Suppressor macrophage (primary cell): ENCODE measurements at regions not wholly inside any gene's neighbourhood (a gene's known extent, or its start where the extent isn't known, plus 50 kb on each side); places are given as distances from the start of the nearest gene placed in this dataset.
"Not testable (repeated sequence)": the region's sequence is repeated elsewhere in the genome, so short reads cannot be mapped to it uniquely, and the experiment has no call there.

Source experiments
- DNase-seq, 4 experiments: peaks; one replicate each; pipeline ENCODE4 v3.0.0-alpha.2; 2020 to 2022

DNA sequence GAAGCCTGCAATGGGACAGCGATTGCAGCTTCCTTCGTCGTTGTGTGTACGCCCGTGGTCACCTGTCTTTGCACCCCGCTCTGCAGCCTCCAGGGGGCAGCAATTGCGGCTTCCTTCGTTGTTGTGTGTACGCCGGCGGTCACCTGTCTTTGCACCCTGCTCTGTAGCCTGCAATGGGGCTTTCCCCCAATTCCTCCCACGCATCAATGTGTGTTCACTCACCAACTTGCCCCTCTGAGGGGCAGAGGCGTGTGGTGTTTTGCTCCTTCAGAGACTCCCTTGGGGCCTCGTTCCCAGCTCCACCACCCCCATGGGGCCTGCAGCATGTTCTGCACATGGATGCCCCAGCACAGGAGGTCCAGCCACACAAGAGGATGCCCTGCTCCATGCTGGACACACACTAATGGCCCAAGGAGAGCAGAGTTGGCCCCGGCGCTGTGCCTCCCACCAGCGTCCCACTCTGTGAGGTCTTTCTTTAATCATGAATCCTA lies 197.1 kb downstream of the LAT start:
- DNase-seq = not testable (repeated sequence)

DNA sequence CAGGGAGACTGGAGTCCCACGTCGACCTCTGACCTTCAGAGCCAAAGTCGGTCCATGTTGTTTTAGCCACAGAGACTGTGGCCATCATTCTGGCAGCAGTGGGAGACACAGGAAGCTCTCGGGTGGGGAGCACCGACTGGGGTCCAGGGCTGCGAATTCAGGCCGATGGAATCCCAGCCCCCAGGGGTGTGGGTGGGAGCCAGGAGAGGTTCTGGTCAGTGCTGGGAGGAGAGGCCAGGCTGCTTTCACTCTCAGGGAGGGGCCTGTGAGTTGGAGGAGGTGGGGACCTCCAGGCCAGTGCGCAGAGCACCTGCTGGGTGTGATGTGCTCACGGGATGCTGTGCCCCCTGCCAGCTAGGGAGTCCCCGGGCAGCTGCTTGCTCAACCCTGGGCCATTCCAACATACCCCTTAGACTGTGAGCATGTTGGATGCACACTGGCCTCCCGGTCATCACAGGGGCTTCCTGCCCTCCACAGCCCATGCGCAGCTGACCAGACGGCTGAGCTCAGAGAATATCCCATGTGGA lies 196.5 kb downstream of the LAT start:
- DNase-seq = not testable (repeated sequence)

DNA sequence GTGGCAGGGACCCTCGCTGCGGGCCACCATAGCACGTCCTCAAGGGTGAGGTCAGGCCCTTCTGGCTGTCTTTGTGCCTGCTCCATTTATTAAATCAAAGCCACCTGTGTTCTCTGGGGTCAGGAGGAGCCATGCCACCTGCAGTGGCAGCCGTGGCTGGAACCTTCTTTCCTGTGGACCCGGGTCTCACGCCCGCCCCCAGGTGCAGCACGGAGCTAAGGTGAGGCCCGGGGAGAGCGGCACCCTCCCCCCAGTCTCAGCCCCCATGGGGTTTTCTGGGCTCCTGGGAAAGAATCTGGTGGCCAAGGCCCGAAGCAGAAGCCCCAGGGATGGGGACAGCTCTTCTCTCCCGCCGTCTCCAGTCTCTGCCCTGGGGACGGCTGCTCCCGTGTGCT lies 195.4 kb downstream of the LAT start:
- not testable (repeated sequence) for DNase-seq

DNA sequence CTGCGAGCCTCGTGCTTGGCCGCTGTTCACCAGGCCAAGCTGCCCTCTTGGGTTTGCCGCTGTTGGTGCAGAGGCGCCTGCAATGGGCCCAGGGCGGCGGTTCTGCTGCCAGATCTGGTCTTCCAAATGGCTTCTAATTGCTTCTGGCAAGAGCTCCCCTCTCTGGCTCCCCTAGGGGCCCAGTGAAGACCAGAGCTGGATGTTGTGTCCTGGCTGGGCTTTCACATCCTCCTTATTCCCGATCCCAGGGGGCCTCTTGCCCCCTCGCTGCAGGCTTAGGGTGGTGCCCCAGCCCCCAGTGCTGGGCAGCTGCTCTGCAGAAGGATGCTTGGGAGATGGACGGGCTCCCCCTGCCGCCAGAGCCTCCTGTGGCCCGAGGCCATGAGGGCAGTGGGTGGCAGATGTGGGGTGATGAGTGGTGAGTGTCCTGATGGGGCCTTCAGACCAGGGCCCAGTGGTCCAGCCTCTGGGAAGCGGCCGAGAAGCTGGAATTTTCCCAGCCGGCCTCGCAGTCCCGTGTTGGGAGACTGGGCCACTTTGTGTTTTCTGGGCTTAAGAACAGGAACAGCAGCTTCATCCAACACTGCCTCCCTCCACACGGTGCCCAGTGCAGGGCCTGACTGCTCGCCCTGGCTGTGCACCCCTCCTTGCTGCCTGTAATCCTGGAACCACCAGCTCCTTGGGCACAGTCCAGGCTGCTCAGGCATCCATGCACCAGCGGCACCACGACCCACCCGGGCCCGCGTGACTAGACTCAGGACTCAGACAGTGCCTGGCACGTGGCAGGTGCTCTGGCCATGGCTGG lies 194.8 kb downstream of the LAT start:
- peak in 1 of 4 experiments; percentile 13 for DNase-seq

DNA sequence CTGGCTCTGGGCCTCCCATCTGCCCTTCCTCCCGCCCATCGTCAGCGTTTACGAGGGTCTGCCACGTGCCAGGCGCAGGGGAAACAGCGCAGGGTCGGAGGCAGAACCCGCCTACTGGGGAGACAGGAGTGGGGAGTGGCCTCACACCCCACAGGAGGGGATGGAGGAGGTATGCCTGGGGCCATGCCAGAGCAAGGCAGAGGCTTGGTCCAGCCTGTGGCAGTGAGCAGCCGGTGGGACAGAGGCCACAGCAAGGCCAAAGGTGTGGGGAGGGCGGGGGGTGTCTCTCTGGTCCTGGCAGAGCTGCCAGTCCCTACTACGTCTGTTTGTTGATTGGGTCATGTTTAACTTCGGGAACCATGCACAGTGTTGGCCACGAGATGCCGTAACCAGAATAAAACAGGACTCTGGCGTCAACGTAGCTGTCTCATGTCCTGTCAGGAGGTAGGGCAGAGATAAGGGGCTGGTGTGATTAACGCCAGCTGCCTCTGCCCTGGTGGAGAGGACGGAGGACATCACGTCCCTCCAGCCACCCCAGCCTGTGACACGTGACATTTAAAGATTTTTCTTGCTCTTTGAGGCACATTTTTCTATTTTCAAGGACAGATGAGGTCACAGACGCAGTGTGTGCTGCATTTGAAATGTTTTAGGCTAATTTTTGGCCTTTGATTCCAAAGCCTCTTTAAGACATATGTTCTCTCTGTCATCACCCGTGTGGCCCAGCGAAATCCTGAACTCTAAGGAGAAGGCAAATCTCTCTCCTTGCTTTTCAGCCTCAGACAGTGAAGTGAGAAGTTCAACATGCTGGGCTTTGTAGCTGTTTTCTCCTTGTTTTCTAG lies 193.3 kb downstream of the LAT start:
- peak in 2 of 4 experiments; percentile 18 to 32 for DNase-seq

DNA sequence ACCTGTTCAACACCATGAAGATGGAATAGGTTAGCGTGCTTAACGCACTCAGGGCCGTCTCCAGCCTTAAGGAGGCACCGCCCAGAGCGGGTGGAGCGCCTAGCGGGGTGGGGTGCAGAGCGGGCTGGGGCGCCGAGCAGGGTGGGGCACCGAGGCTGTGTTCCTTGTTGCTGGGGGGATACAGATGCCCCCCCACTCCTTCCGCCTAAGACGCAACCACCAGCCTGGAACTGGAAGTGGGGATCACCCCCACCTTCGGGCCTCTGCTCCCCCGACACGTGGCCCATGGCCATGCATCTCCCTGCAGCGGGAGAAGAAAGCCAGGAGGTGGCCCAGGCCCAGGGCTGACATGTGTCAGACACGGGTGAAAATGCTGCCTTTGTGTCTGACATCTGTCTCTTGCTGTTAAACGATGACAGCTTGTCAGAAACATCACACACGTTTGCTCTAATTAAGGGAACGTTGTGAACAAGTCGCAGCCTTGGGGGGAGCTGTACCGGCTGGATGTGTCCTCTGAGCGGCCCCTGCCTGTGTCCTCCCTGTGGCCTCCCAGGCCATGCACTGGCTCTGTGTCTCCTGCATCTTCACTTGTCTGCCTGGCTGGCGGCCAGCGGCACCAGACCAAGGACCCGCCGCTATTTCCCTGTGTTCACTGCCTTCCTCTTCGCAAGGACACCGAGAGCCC lies 192.5 kb downstream of the LAT start:
- DNase-seq = not testable (repeated sequence)

DNA sequence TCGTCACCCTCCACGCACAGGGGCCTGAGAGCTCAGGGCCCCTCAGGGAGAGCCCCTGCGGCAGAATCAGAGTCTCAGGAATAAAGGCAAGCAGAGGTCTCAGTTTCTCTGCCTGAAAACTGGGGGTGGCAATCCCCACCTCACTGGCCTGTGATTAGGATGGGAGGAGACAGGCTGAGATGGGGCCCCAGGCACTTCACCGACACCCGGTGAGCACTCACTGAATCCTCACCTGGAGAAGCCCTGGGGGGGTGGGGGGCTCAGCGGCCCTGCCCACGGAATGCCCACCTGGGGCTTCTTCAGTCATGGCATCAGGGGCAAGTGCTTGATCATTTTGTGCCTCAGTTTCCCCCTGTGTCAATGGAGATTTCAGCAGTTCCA lies 192.0 kb downstream of the LAT start:
- not testable (repeated sequence) for DNase-seq

DNA sequence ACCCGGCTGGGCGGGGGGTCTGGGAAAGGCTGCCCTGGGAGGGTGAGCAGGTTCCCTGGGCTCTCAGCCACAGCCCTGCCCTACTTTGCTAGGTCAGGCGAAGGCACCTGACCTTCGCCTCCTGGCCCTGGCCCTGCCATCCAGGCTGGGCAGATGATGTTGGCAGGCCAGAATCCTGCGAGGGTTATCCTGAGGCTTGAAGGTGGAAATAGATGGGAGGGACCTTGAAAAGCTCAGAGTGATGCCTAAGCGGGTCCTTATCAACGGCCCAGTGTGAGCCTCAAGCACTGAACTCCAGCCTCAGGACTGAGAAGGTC lies 191.3 kb downstream of the LAT start:
- not testable (repeated sequence) for DNase-seq

DNA sequence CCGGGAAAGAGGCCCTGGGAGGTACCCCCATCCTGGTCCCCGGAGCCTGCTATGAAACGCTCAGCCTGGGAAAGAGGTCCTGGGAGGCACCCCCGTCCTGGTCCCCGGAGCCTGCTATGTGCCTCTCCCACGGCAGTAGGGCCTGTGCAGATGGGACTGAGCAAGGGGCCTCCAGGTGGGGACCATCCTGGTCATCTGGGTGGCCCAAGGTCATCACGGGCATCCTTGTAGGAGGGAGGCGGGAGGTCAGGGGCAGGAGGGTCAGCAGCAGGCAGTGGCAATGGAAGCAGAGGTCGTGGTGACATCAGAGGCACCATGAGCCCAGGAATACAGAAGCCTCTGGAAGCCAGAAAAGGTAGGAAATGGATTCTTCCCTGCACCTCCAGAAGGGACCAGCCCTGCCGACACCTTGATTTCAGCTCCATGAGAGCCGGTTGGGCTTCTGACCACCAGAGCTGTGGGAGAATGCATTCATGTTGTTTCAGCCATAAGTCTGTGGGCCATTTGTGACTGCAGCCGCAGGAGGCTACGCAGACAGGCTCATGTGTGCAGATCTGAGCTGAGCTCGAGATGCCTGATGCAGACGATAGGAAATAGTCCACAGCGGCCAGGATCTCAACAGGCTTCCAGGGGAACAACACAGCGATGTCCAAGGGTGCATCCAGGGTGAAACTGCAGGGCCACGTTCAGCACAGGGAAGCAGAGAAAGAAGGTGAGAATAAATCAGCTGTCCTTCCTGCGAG lies 190.7 kb downstream of the LAT start:
- DNase-seq = not testable (repeated sequence)

DNA sequence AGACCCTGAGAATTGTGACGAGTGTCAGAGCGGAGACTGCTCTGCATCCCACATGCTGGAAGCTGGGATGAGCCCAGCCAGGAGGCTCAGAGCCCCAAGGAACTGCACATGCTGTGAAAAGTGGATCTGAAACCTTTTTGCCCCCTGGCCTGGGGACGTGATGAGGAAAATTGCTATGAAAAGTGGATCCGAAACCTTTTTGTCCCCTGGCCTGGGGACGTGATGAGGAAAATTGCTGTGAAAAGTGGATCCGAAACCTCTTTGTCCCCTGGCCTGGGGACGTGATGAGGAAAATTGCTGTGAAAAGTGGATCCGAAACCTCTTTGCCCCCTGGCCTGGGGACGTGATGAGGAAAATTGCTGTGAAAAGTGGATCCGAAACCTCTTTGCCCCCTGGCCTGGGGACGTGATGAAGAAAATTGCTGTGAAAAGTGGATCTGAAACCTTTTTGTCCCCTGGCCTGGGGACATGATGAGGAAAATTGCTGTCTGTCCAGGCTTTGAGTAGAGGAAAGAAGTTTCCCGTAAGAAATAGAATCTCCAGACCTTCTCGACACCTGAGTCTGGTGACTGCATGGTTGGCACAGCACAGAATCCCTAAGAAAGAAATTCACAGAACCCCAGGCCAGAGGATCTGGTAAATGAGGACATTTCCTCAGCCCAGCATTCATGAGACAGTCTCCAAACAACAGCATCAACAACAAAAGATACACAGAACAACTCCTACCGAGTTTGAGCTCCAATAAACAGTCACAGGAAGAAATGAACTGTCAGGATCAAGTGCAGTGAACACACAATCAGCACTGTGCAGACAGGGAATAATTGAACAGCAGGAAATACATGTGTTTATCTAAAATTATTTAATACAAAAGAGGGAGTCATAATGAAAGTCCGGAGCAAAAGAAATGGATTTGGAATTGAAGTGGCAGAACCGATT lies 188.8 kb downstream of the LAT start:
- DNase-seq = peak; percentile 50 to 73 (median 68)

DNA sequence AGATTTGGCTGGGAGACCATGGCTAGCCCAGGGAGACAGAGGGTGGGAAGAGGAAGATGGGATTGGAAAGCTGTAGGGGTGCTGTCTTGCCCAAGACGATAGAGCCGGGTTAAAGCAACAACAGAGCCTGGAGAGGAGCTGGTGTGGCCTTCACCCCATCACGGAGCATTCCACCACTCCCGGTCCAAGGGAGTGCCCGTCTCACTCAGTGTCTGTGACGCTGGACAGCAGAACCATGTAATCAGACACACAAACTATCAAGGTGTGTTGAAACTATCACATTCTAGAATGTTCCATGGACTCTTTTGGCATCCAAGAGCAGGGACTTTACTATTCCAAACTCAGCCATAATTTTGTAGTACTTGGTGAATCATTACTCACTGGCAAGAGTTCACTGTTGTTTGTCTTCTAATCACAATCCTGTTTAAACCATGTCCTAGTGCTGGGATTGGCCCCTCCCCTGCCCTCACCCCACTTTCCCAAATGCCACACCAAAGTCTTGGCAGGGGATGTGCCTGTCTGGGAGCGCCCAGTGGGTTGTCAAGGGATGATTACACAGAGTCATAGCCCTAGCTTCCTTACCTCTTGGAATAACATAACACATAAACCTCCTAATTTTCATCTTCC lies 187.4 kb downstream of the LAT start:
- DNase-seq = not testable (repeated sequence)

DNA sequence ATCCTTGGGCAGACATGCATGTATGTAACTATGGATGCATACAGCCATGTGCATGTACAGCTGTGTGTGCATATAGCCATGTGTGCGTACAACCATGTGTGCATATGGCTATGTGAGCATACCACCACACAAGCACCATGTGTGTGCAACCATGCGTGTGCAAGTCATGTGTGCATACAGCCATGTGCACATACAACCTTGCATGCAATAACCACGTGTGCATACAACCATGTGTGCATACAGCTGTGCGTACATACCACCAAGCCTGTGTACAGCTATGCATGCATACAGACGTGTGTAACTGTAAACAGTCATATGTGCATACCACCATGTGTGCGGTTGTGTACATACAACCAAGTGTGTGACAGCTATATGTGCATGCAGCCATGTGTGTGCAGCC lies 186.4 kb downstream of the LAT start:
- not testable (repeated sequence) for DNase-seq

DNA sequence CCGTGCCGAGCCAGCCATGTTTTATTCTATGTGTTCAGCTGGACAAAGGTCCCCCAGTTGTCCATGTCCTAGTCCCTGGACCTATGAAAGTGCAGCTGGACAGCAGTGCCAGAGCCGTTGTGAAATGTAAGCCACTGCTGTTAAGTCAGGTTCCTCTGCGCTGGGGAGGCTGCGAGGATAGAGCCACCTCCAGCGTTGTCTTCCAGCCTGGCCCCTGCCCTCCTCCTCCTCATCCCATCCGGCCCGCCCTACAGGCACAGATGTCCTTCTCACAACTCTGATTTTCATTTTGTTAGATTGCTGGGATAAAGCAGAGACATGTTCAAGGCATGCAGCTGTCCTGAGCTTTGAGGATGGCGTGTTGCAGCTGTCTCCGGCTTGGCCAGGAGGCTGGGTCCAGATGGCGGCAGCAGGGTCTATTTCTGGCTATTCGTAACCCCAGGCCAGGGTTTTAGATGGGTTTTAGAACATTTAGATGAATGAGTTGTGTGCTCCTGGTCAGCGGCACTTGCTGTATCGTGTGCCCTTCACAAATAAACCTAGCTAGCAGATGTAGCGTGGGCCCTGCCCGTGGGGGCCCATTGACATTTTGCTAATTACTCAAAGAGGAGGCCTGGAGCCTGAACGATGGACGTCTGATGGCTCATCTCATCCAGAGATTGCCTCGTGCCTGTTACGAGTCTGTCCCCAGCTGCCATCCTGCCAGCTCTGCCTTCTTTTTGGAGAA lies 185.7 kb downstream of the LAT start:
- DNase-seq = not testable (repeated sequence)

DNA sequence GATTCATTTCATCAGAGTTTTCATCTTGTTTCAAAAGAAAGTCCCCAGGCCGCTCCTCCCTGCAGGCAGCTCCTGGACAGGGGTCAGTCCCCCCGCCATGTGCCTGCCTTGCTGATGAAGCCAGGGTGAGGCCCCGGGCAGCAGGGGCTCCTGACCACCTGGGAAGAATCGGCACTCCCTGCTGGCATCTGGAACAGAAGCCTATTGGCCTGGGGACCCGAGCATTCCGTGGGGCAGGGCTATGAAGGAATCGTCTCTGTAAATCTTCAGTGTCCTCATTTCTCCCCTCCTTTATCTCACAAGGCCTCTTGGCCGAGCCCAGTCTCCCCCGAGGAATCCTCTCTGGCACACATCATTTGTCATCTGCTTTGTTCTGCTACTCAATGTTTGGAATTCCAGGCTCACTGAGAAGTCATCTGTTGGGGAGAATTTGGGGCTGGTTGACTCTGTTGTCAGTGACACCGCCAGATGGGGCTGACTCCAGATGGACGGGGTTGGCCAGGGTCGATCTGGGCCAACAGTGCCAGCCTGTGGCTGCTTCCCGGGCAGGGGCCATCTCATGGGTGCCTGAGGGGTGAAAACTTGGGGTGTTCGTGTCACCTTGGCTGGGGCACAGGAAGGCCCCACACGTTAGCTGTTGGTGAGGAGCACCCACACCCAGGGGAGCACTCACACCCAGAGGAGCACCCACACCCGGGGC lies 184.6 kb downstream of the LAT start:
- not testable (repeated sequence) for DNase-seq

DNA sequence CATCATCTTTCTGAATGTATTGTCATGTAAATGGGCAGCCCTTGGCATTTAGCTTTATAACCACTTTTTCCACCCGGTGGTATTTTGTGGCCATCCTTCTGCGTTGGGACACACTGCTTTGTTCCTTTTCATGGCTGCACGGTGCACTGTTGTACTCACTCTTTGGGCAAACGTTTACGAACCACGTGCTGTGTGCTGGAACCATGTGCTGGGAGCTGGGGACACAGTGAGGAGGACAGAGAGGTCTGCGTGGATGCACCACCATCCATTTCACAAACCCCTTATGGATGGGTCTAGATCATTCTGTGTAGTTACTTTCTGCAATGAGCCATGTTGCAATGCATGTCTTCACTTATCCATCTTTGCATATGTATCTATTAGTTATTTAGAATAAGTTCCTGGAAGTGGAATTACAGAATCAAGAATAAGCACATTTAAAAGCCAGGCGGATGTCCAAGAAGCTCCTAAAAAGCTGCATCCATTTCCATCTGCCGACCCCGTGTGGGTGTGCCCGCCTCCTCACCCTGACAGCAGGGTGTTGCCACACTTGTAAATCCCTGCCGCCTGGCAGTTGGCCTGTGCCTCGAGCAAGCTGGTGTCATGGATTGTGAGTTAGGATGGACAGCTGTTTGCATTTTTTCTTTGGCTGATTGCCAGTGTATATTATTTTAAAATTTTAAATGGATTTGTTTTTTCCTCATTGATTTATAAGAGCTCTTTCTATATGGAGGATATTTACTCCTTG lies 183.8 kb downstream of the LAT start:
- DNase-seq = peak in 1 of 4 experiments; percentile 31

DNA sequence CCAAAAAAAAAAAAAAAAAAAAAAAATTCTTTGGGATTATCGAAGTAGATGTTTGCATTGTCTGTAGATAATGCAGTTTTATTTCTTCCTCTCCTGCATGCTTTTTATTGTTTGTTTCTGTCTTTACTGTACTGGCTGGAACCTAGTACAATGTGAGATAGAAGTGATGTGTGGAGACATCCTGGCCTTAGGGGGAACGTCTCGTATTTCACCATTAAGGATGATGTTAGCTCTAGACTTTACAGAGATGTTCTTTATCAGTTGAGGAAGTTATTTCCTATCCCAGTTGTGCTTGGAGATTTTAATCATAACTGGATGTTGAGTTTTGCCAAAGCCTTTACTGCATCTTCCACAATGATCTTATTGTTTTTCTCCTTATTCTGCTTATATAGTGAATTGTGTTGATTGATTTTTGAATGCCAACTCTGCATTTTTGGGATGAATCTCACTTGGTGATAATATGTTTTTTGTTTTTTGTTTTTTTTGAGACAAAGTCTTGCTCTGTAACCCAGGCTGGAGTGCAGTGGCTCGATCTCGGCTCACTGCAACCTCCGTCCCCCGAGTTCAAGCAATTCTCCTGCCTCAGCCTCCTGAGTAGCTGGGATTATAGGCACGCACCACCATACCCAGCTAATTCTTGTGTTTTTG lies 179.7 kb downstream of the LAT start:
- not testable (repeated sequence) for DNase-seq

DNA sequence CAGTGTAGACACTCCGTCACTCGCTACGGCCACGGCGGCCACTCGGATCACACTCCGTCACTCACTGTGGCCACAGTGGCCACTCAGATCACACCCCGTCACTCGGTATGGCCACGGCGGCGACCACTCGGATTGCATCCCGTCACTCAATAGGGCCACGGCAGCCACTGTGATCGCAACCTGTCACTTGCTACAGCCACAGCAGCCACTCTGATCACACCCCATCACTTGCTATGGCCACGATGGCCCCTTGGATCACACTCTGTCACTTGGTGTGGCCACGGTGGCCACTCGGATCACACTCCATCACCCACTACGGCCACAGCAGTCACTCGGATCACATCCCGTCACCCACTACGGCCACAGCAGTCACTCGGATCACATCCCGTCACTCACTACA lies 175.3 kb downstream of the LAT start:
- not testable (repeated sequence) for DNase-seq

DNA sequence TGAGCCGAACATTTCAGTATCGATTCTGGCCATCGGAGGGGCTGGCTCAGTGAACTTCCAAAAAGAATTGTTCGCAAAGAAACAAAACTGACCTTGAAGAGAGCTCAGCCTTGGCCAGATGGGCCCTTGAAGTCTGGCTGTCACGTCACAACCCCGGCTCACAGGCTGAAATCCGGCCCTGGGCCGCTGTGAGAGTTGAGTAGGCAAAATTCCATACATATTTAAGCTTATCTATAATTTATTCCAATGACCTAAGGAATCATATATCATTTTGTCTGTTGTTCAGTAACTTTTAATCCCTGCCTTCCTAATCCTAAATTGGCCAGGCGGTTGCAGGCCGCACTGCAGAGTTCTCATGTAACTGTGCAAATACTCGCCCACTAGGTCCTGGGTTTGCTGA lies 174.8 kb downstream of the LAT start:
- DNase-seq = not testable (repeated sequence)
